HFFc6 (cell line): ENCODE measurements at regions not wholly inside any gene's neighbourhood (a gene's known extent, or its start where the extent isn't known, plus 50 kb on each side); places are given as distances from the start of the nearest gene placed in this dataset.

Experiments used
- DNase-seq: peaks from one replicate; pipeline ENCODE4 v3.0.0-alpha.2; 2018
- H3K27ac Mint-ChIP-seq: 2 replicates; pipeline ENCODE4 v1.8.0; 2020; ENCODE audit warnings: mild to moderate bottlenecking, mixed read lengths
- H3K27me3 Mint-ChIP-seq: 2 replicates; pipeline ENCODE4 v1.8.0; 2021; ENCODE audit warnings: mild to moderate bottlenecking, moderate library complexity, mixed read lengths; ENCODE audit not compliant: insufficient read depth
- H3K36me3 Mint-ChIP-seq: 2 replicates; pipeline ENCODE4 v1.8.0; 2021; ENCODE audit warnings: low read depth, mixed read lengths
- H3K4me1 Mint-ChIP-seq: 2 replicates; pipeline ENCODE4 v1.8.0; 2020; ENCODE audit warnings: low read depth, mixed read lengths
- H3K4me3 Mint-ChIP-seq: 2 replicates; pipeline ENCODE4 v1.8.0; 2020; ENCODE audit warnings: mild to moderate bottlenecking, moderate library complexity, mixed read lengths
- H3K9me3 Mint-ChIP-seq: 2 replicates; pipeline ENCODE4 v1.8.0; 2020; ENCODE audit warnings: mild to moderate bottlenecking, mixed read lengths
- TF ChIP-seq, protein P1 (sequence below): fragments of 200-600 bp; sonication (generic); IDR thresholded peaks from 2 replicates; pipeline ENCODE4 v1.5.0; 2021; ENCODE audit warnings: antibody characterized with exemption, mild to moderate bottlenecking

DNA sequence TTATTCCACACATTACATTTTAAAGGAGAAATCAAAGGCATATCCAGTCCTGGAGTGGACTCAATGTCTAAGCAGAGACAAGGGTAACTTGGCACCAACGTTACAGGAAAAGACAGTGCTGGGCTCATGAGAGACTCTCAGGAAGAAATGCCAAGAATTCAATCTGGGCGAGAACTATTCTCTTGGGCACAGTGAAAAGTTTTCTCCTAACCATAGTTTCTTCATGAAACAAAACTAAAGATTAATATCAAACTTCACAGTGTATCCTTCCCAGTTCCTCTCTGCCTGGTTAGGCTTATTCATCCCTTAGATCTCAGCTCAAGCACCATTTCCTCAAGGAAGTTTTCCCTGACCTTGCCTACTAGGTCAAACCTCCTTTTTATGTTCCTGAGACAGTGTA is 109.4 kb upstream of the TLL1 start:
- TF ChIP-seq, protein P1, sequence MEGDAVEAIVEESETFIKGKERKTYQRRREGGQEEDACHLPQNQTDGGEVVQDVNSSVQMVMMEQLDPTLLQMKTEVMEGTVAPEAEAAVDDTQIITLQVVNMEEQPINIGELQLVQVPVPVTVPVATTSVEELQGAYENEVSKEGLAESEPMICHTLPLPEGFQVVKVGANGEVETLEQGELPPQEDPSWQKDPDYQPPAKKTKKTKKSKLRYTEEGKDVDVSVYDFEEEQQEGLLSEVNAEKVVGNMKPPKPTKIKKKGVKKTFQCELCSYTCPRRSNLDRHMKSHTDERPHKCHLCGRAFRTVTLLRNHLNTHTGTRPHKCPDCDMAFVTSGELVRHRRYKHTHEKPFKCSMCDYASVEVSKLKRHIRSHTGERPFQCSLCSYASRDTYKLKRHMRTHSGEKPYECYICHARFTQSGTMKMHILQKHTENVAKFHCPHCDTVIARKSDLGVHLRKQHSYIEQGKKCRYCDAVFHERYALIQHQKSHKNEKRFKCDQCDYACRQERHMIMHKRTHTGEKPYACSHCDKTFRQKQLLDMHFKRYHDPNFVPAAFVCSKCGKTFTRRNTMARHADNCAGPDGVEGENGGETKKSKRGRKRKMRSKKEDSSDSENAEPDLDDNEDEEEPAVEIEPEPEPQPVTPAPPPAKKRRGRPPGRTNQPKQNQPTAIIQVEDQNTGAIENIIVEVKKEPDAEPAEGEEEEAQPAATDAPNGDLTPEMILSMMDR: no peak
- no peaks in the 10 kb centered on the region for H3K27me3 Mint-ChIP-seq
- H3K4me1 Mint-ChIP-seq: no peaks in the 10 kb centered on the region
- no peak for DNase-seq
- H3K36me3 Mint-ChIP-seq: no peaks in the 10 kb centered on the region
- H3K4me3 Mint-ChIP-seq: no peak overlapping the region
- peaks cover 6% of the 10 kb centered on the region; the same call in 1 of the 2 replicates for H3K9me3 Mint-ChIP-seq
- H3K27ac Mint-ChIP-seq: no peak overlapping the region

DNA sequence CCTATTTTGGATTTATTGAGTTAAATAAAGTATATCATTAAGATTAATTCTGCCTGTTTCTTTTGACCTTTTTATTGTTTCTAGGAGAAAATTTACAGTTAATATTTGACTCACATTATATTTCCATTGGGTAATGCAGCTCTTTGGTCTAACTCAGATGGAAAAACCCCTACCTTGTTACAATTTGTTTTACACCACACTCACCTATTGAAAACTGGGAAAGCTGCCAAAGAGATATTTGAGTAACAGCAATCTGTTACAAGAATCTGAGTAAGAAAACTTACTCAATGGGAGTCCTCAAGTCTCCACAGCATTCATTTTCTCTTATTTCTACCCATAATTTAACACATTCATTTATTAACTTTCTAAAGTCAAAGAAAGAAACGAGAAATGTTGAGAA is 108.0 kb upstream of the TLL1 start:
- Mint-ChIP-seq H3K9me3 (peaks cover 9% of the 10 kb centered on the region), H3K27me3 (no peaks in the 10 kb centered on the region), H3K27ac (no peak overlapping the region), H3K4me1 (no peaks in the 10 kb centered on the region), H3K36me3 (no peaks in the 10 kb centered on the region), H3K4me3 (no peak overlapping the region)
- TF ChIP-seq, protein P1: no peak
- no peak for DNase-seq

DNA sequence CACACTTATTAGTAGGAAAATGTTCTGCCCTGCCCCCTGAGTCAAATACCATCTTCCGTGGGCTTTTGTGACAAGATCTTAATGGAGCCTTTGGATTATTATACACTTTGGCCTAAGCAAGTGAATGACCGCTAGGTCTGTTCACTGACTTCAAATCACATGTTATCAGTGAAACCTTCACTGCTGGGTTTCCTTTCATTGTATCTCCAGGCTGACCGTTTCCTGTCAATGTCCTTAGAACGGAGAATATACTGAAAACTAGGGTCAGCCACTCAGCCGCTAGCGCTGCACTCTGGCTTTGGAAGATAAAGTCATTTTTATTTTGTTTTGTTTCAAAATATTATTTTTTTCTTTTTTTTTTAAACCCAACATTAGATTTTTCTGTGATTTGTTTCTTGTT is 107.0 kb upstream of the TLL1 start:
- TF ChIP-seq, protein P1: no peak
- H3K4me1 Mint-ChIP-seq: no peaks in the 10 kb centered on the region
- no peak overlapping the region for H3K27ac Mint-ChIP-seq
- no peak overlapping the region for H3K4me3 Mint-ChIP-seq
- H3K9me3 Mint-ChIP-seq: peaks cover 8% of the 10 kb centered on the region
- no peak for DNase-seq
- H3K36me3 Mint-ChIP-seq: no peaks in the 10 kb centered on the region
- no peaks in the 10 kb centered on the region for H3K27me3 Mint-ChIP-seq

DNA sequence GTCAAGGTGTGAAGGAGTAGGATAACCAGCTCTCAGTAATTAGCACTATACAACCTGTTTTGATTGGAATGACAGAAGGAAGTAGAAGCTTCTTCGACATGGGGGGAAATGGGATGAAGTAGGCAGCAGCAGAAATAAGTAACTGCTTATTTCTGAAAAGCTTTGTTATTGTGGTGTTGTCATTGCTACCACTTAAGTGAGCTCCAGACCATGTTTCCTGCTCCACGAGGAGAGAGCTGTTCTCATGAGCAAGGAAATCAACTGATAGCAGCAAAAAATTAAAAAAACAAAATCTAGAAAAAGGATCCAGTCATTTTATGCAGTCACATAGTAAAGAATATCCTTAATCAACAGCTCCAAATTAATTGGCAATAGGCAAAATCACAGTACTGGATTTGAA is 106.1 kb upstream of the TLL1 start:
- peaks cover 10% of the 10 kb centered on the region for H3K9me3 Mint-ChIP-seq
- no peak overlapping the region for H3K27ac Mint-ChIP-seq
- TF ChIP-seq, protein P1: no peak
- no peaks in the 10 kb centered on the region for H3K27me3 Mint-ChIP-seq
- no peaks in the 10 kb centered on the region for H3K36me3 Mint-ChIP-seq
- H3K4me1 Mint-ChIP-seq: no peaks in the 10 kb centered on the region
- H3K4me3 Mint-ChIP-seq: no peak overlapping the region
- no peak for DNase-seq

DNA sequence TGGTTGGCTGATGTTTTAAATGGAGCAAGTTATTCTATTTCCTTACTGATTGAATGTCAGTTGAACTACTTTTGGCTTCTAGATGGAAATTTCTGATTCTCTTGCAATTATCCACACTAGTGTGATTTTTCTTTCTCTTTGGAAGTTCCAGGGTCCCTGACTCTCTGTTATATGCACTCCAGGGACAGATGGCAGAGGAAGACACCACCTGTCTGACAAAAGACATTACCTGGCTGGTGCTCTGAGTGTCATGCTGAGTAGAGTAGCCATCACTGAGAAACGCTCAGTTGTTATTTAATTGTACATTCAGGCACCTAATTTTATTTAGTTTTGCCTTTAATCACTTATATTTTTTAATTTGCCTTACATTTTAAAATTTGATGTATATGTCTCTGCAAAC is 105.4 kb upstream of the TLL1 start:
- DNase-seq: no peak
- H3K36me3 Mint-ChIP-seq: no peaks in the 10 kb centered on the region
- H3K4me1 Mint-ChIP-seq: no peaks in the 10 kb centered on the region
- H3K9me3 Mint-ChIP-seq: peaks cover 12% of the 10 kb centered on the region
- H3K27me3 Mint-ChIP-seq: no peaks in the 10 kb centered on the region
- TF ChIP-seq, protein P1: no peak
- no peak overlapping the region for H3K4me3 Mint-ChIP-seq
- H3K27ac Mint-ChIP-seq: no peak overlapping the region

DNA sequence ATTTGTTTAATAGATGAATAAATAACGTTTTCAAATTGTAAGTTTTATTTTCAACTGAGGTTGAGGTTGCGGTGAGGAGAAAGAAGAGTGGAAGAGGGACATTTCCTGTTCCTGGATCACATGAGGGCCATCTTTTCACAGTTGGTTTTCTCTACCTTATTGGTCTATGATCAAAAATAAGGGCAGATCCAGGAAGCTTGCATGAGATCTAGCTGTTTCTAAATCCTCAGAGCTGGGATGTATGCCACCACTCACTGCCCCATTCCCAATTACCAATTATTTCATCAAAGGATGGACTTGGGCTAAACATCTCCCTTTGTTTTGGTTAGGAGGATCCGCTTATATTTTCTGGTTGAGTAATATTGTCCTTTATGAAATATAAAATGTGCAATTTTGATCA is 104.8 kb upstream of the TLL1 start:
- Mint-ChIP-seq H3K36me3 (no peaks in the 10 kb centered on the region), H3K4me1 (no peaks in the 10 kb centered on the region), H3K4me3 (no peak overlapping the region), H3K27me3 (no peaks in the 10 kb centered on the region), H3K9me3 (peaks cover 14% of the 10 kb centered on the region), H3K27ac (no peak overlapping the region)
- DNase-seq: no peak
- TF ChIP-seq, protein P1: no peak
